HG03097 (cell line): ENCODE measurements at regions not wholly inside any gene's neighbourhood (a gene's known extent, or its start where the extent isn't known, plus 50 kb on each side); places are given as distances from the start of the nearest gene placed in this dataset.

Experiments used
- ATAC-seq: cut with Tn5 transposase; IDR thresholded peaks from one replicate; pipeline ENCODE4 v1.9.1; 2021; ENCODE audit not compliant: unreplicated experiment, low FRiP score

DNA sequence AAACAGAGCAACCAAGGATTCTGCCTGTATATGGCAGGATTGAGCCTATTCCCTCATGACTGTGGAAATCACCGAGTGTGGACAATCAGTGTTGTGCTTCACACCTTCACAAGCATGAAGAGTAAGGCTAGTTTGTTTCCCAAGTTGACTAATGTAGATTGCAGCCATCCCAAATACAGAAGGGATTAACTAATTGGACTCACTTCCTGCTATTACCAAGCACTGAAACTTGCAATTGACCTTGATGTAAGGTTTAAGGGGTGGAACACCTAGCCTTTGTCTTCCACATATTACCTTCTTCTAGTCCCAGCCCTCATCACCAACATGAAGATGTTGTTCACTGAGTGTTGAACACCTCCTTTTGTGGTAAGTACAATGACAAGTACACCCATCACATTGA lies 120.9 kb upstream of the RND3 start:
- no peak for ATAC-seq

DNA sequence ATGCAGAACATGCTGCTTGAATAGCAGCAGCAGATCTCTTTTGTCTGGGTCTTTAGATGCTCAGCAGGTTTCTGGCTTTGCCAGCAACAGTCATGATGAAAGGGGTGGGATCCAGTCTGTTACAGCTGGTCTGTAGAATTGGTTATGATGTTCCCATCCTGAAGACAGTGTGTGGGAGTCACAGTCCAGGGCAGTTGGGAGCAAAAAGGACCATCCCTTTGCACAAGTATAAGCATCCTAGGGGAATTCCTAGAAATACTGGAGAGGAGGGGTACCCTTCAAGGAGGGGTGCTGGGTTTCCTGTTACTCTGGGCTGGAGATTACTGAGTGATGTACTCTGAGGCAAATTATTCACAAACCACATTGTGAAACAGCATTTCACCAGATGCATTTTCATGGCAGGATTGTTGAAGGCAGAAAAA lies 119.9 kb upstream of the RND3 start:
- ATAC-seq: no peak

DNA sequence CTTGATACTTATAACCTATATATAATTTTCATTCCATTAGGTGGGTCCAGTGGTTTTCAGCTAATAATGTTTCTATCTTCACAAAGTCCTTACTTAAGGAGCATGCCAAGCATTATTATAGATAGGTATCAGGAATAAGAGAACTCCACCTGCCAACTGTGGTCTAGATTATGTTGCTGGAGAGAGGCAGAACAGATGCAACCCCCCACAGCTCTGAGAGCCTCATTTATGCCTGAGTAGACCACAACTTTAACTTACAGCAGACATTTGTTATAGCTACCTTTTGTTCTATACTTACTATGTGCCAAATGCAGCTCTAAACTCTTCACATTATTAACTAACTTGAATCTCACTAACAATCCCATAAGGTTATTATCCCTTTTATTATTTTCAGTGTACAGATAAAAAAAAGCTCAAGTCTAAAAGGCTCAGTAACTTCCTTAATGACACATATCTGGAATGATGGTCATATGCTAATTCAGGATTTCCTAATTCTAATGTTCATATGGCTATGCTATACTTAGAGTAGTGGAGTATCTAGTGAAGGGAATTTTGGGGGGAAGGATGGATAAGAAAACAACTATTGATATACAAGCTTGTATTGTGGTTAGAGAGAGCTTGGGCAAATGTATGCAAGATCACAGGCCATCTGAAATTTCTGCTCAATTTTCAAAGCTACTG lies 119.1 kb upstream of the RND3 start:
- no peak for ATAC-seq

GRCh38 chr2:150605664-150606063 lies 118.2 kb upstream of the RND3 start:
- ATAC-seq: no peak

DNA sequence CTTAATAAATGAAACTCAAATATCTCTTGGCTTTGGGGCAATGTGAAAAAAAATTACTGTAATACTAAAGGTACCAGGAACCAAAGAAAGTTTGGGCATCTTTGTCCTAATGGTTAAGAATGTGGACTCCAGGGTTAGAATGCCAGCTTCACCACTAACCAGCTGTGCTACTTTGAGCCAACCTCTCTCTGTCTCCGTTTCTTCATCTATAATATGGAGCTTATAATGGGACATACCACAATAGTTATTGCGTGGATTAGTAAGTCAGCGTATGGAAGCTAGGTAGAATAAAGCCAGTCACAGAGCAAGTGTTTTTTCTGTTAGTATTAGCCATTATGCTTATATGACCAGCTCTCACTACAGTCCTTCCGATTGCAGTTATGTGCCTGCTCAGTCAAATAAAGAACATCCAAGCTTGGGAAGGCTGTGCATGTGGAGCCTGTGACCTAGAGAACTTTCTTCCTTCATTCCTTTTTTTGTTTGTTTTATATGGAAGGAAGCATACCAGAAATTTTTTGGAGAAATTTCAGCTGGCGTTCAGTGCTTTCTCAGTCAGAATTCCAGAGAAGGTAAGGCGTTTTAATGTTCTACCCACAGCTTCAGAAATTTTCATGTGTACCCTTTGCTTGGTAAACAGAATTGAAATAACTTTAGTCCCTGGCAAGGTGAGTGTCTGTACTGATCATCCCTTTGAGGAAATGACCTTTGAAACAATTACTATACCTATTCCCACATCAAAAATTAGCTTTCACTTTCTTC lies 114.0 kb upstream of the RND3 start:
- no peak for ATAC-seq

GRCh38 chr2:150599889-150600288 lies 112.4 kb upstream of the RND3 start:
- no peak for ATAC-seq

DNA sequence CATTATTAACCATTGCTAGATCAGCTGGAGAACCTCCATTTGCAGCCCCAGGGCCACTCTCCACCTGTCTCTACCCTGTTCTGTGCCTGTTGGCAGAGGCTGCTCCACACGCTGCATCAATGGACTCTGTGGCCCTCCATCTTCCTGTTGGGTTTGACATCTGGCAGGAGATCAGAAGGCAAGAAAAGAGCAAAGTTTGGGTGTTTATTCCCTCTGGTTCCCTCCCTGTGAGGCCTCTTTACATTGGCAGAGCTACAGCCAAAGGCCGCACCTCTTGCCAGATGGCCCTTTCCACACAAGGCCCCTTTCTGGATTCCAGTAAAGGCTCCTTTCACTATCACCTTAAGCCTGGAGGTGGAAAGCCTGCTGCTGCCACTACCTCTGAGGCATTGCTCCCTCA lies 110.9 kb upstream of the RND3 start:
- ATAC-seq: no peak

- no peak for ATAC-seq
Observed at GRCh38 chr2:150595803-150596470, 108.5 kb upstream of the RND3 start.

DNA sequence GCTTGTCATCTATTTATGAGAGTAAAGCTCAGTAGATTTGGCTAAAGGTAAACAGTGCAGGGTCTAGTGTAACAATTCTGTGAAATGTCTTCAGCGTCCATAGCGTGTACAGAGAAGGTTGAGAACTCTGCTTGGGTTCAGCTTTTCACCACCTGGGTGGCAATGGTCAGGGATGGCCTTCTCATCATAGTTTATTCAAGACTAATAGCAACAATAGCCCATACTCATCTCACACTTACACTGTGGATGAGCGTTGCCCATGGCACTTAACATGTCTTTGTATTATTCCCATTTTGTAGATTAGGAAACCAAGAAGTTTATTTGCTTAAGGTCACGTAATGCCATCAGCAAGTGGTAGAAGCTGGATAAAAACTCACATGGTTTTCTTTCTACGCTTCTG lies 106.8 kb upstream of the RND3 start:
- no peak for ATAC-seq

DNA sequence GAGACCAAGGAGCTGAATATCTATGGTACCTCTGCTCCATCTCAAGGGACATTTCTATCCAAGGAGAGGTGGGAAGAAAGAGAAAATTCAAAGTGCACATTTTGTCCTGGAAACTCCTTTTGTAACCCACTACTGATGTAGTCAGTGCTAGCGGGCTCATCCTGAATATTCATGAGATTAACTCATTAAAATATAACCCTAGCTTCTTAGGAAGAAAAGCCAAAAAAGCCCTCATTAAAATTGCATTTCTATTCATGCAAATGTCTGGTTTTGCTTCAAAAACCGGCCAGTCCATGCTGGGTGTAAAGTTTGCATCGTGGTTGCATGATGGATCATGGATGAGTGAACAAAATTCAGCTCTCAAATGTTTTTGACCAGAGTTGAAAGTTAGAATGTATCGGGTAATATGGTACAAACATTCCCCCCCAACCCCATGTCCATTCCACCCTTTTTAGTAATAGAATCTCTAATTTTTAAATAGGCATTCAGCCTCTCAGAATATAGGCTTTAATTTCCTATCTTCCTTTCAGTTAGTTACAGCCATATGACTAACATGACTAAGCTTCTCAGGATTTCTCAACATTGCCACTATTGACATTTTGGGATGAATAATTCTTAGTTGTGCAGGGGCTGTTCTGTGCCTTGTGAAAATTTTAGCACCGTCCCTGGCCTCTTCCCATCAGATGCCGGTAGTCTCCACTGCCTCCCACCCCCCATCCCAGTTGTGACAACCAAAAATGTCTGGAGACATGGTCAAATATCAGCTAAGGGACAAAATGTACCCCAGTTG lies 104.2 kb upstream of the RND3 start:
- no peak for ATAC-seq

- ATAC-seq: no peak
Observed at GRCh38 chr2:150589681-150590080, 102.2 kb upstream of the RND3 start.

DNA sequence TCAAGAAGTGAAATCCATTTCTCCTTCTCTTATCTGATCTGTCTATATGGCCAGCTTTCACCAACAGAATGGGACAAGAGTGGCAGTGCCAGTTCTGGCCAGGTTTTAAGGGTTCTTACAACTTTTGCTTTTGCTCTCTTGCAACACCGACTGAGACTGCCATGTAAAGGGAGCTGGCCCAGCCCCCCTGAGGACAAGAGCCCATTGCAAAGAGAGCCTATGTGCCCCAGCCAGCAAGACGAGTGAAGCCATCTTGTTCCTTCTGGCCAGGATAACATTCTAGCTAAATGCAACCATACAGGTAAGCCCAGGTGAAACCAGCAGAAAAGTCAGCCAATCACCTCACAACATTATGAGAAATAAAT lies 101.0 kb upstream of the RND3 start:
- ATAC-seq: no peak

GRCh38 chr2:150587547-150588505 lies 100.4 kb upstream of the RND3 start:
- ATAC-seq: no peak

DNA sequence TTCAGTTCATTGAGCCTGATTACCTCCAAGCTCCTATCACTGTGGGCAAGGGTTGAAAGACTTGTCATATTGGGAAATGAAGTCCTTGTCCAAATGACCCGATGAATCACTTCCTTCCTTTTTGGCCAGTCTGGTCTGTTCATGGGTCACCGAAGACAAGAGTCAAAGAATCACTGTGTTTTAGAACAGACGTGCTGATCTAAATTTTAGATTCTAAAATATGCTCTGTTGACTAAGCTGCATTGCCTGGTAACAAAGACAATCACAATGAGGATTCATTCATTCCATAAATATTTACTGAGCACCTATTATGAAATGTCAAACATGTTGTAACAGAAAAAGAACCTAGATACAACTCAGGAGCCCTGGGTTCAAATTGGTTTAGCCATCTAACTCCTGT lies 99.4 kb upstream of the RND3 start:
- ATAC-seq: no peak

GRCh38 chr2:150585221-150585971 lies 97.9 kb upstream of the RND3 start:
- no peak for ATAC-seq

- ATAC-seq: no peak
Observed at GRCh38 chr2:150584081-150584480, 96.6 kb upstream of the RND3 start.

- no peak for ATAC-seq
Observed at GRCh38 chr2:150581717-150582472, 94.4 kb upstream of the RND3 start.

GRCh38 chr2:150578481-150578880 lies 91.0 kb upstream of the RND3 start:
- no peak for ATAC-seq

DNA sequence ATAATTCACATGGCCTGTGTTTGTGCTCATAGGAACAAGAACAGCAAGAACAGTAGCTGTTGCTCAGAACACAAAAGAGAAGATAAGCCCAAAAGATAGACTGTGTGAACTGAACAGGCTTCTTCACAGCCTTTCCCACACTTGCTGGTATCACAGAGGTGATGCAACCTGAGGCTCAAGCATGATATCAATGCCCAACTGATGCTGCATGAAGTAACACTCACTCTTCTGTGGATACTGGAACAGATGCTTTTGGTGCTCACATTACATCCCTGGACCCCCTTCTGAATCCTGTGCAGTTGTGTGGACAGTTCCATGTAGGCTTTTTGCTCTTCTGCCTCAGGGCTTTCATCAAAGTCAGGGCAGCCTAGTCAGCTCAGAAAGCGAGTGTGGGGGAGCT lies 88.4 kb upstream of the RND3 start:
- ATAC-seq: no peak
